22Rv1 (cell line): ENCODE measurements at regions not wholly inside any gene's neighbourhood (a gene's known extent, or its start where the extent isn't known, plus 50 kb on each side); places are given as distances from the start of the nearest gene placed in this dataset.

Experiments used
- CTCF ChIP-seq: fragments of 450-650 bp; IDR thresholded peaks from 2 replicates; pipeline ENCODE4 v1.5.1; 2017; ENCODE audit warnings: mild to moderate bottlenecking
- ZFX ChIP-seq: fragments of 450-650 bp; IDR thresholded peaks from 2 replicates; pipeline ENCODE4 v1.6.1; 2017; ENCODE audit warnings: antibody characterized with exemption, borderline replicate concordance

DNA sequence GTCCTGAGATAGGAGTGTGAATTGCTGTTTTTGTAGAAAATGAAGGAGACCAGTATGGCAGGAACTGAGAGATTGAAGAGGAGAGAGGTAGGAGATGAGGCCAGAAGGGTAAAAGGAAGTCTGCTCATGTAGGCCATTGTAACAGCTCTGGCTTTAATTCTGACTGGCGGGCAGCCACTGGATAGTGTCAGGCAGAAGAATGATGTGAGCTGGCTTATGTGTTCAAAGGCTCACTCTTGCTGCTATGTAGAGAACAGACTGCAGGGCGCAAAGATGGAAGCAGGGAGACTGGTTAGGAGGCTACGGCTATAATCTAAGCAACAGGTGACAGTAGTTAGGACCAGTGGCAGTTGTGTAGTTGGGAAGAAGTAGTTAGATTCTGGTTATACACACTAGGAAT is 160.2 kb upstream of the FGF13 start:
- TF ChIP-seq CTCF (no peak), ZFX (no peak)
